ENCODE measurements at regions not wholly inside any gene's neighbourhood (a gene's known extent, or its start where the extent isn't known, plus 50 kb on each side); places are given as distances from the start of the nearest gene placed in this dataset.
A peak's percentile ranks its signal among the peaks of the same experiment; 100 is the strongest.
"Not testable (repeated sequence)": the region's sequence is repeated elsewhere in the genome, so short reads cannot be mapped to it uniquely, and the experiment has no call there.

DNA sequence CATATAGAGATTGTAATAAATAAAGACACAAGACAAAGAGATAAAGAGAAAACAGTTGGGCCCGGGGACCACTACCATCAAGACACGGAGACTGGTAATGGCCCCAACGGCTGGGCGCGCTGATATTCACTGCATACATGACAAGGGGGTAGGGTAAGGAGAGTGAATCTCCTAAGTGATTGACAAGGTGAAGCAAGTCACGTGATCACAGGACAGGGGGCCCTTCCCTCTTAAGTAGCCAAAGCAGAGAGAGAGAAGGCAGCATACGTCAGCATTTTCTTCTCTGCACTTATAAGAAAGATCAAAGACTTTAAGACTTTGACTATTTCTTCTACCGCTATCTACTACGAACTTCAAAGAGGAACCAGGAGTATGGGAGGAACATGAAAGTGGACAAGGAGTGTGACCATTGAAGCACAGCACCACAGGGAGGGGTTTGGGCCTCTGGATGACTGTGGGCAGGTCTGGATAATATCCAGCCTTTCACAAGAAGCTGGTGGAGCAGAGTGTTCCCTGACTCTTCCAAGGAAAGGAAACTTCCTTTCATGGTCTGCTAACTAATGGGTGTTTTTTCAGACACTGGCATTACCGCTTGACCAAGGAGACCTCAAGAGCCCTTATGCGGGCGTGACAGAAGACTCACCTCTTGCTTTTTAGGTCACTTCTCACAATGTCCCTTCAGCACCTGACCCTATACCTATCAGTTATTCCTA lies 75.6 kb downstream of the MRPL39 start:
- DNase-seq: not testable (repeated sequence)

DNA sequence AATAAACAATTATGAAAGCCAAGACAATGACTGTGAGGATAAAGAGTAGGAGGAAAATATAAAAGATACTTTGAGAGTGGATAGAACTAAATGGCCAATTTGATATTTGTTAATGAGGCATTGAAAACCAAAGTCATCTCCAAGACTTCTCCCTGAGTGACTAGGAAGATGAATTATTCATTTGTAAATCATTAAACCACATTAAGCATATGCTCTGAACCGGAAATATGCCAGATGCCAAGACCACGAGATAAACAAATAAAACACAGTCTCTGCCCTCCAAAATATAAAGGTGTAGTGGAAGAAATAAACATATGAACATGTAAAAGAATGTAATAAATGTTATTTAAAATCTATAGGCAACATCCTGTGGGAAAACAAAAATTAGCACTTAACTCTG lies 78.8 kb downstream of the MRPL39 start:
- DNase-seq: no peak

DNA sequence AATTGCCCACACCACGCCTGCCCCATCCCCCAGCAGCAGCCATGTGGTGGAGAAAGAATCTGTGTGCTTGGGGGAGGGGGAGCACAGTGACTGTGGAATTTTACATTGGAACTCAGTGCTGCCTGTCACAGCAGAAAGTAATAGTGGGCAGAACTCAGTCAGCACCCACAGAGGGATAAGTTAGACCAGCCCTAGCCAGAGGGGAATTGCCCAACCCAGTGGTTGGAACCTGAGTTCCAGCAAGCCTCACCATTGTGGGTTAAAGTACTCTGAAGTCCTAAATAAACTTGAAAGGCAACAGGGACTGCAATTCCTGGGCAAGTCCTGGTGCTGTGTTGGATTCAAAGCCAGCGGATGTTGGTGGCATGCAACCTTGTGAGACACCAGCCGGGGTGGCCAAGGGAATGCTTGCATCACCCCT lies 88.8 kb downstream of the MRPL39 start:
- DNase-seq: no peak

- DNase-seq: no peak
Measured at GRCh38 chr21:25515484-25516405, 91.5 kb downstream of the MRPL39 start.

- no peak for DNase-seq
Measured at GRCh38 chr21:25513810-25514209, 93.5 kb downstream of the MRPL39 start.

- no peak for DNase-seq
Measured at GRCh38 chr21:25512095-25513081, 94.9 kb downstream of the MRPL39 start.

GRCh38 chr21:25509862-25510261 lies 97.4 kb downstream of the MRPL39 start:
- DNase-seq: no peak

DNA sequence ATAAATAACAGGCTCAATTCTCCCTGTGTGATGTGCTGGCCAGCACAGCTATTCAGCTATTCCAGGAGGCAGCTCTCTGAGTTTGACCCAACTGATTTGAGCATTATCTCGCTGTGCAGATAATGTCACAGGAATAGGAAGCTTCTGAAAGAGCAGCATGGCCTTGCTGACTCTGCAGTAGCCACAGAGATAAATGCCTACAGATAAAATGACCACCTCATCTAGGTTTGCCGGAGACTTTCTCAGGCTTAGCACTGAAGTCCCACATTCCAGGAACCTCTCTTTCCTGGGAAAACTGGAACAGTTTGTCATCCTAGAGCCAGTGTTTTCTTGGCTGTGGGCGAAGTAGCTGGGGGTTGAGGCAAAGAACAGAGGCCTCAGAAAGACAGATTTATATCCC lies 98.9 kb downstream of the MRPL39 start:
- DNase-seq: no peak

- DNase-seq: no peak
Measured at GRCh38 chr21:25507522-25507921, 99.8 kb downstream of the MRPL39 start.

DNA sequence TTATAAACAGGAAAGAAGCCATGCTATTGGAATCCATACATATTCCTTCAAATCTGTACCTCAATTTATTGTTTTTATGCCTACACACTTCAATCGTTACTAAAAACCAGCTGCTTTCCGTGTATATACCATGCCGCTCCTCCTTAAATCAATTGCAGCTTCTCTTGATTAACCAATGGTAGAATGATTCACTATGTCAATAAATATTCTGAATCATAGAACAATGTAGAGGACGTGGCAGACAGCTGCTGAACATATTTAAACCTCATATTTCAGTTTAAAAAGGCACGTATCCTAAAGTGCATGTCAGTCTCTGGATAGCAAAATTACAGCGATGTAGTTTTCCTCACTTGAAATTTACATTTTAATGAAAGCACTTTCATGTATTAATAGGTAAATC lies 100.4 kb downstream of the MRPL39 start:
- no peak for DNase-seq

DNA sequence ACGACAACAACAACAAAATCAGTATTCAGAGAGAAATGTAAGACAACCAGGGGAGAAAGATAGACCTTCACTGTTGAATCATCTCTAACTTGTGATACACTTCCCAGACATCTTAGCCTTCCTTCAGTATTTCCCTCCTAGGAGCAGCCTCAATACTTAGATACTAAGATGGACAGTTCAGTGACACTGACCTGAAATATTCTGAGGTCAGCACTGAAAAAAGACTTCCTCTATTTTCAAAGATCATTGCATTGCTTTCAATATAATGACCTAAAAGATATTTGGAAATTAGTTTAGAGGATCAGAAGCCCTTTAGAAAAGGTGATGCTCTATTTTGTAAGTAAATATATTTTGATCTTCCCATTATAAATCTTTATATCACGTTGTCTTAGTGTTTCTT lies 101.0 kb downstream of the MRPL39 start:
- DNase-seq: no peak

DNA sequence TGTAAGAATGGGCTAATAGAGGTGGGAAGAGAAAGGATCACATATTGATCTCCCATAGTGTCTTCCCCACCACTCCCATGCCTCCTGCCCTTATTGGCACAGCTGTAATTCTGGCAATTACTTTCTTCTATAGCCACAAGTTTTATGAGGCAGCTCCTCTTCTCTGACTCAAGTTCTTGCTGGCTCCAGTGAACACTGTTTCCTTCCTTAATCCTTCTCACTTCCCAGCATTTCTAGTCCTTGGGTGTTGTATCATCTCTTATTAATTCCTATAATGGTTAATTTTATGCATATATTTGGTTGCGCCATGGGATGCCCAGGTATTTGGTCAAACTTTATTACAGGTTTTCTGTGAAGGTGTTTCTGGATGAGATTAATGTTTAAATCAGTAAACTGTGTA lies 103.3 kb downstream of the MRPL39 start:
- no peak for DNase-seq

- DNase-seq: peak; percentile 13 to 34
Measured at GRCh38 chr21:25501996-25502665, 105.2 kb downstream of the MRPL39 start.

DNA sequence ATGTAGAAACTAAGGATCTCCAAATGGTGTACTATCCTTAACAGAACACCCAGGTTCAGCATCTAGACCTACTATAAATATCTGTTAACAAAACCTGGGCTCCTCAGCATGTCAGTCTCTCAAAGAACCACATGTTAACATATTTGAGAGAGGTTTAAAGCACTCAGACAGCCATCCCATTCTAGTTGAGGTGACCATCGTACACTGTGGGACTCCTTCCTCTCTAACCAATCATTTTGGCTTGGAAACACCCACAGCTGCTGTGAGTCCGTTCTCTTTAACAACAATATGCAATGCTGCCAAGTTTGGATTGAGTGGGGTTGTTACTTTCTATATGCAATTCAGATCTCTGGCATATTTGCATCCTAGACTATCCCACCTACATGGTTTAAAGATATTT lies 105.8 kb downstream of the MRPL39 start:
- no peak for DNase-seq

GRCh38 chr21:25500598-25500997 lies 106.7 kb downstream of the MRPL39 start:
- no peak for DNase-seq

- DNase-seq: no peak
Measured at GRCh38 chr21:25496825-25497482, 110.3 kb downstream of the MRPL39 start.

DNA sequence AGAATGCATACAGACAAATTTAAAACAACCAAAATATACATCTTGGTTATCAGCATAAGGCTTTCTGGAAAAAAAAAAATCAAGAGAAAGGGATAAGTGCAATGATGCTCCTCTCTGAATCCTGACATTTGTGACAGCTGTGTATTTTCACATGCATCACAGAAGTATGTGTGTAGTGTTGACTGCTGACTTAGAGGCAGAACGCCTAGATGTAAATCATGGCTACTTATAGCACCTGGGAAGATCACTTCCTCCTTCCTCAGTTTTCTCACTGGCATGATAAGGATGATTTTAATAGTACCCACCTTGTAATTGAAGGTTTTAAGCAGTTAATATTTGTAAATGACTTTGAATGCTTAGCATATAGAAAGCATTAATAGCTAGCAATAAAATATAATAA lies 112.5 kb downstream of the MRPL39 start:
- DNase-seq: no peak

GRCh38 chr21:25493722-25494121 lies 113.6 kb downstream of the MRPL39 start:
- no peak for DNase-seq

GRCh38 chr21:25491267-25491666 lies 116.0 kb downstream of the MRPL39 start:
- DNase-seq: no peak

- no peak for DNase-seq
Measured at GRCh38 chr21:25490742-25491141, 116.5 kb downstream of the MRPL39 start.

GRCh38 chr21:25489673-25490072 lies 117.6 kb downstream of the MRPL39 start:
- DNase-seq: no peak

Data from CD4-positive, alpha-beta T cell treated with Interleukin-4 for 1 hour (primary cell).